ENCODE measurements at regions not wholly inside any gene's neighbourhood (a gene's known extent, or its start where the extent isn't known, plus 50 kb on each side); places are given as distances from the start of the nearest gene placed in this dataset.

GRCh38 chr1:191959856-191960255 is 198.4 kb upstream of the RGS18 start:
- ChIA-PET CTCF (ENCODE audit: unreplicated experiment) (no interaction called here), POLR2A (no interaction called here)
- no peaks in the 10 kb centered on the region for H4K20me1 ChIP-seq (ENCODE audit: insufficient read depth, low read length)
- no peak overlapping the region for H3K4me3 ChIP-seq (ENCODE audit: low read depth, low read length, poor library complexity, severe bottlenecking)
- intact Hi-C loops (cut with micrococcal nuclease; ENCODE audit: unreplicated experiment): no loop called here
- no peaks in the 10 kb centered on the region for H3K36me3 ChIP-seq (ENCODE audit: insufficient read depth, low read length)
- no TSS peak for BruUV-seq (replicated peaks)
- TF ChIP-seq EZH2phosphoT487 (IDR thresholded peaks at IDR 0.05; ENCODE audit: borderline replicate concordance, low read depth, low read length): no peak
- TF ChIP-seq CTCF (conservative IDR thresholded peaks at IDR 0.05; ENCODE audit: low read length): no peak
- no peak overlapping the region for H3K27ac ChIP-seq (ENCODE audit: low read depth, low read length, poor library complexity, severe bottlenecking)
- H3K9me3 ChIP-seq (ENCODE audit: low read length): no peaks in the 10 kb centered on the region
- no peak overlapping the region for H3K4me2 ChIP-seq (ENCODE audit: low read length)
- no peaks in the 10 kb centered on the region for H3K79me2 ChIP-seq (ENCODE audit: insufficient read depth, low read depth, low read length)
- DNase-seq (ENCODE audit: low spot score): no peak
- H2AFZ ChIP-seq (ENCODE audit: low read length): no peak overlapping the region
- no peaks in the 10 kb centered on the region for H3K9me2 ChIP-seq (ENCODE audit: insufficient read depth, low read length)
- no peaks in the 10 kb centered on the region for H3K4me1 ChIP-seq (ENCODE audit: insufficient read depth, low read length, poor library complexity, severe bottlenecking)

DNA sequence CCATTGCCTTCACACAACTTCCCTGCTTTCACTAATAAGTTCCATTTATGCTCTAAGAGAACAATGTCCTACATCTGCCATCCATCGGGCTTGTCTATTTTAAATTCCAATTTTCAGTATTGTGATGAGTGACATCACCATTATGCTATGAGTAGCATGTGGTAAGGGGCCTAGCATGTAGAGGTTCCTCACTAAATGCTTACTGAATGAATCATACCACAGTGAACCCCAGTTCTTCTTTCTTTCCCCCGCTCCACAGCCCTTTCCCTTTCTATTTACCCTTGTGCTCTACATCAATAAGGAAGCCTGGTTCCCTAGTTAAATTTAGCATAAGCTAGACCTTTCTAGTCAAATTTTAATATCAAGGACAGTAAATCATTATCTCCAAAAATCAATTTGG is 195.0 kb upstream of the RGS18 start:
- Histone ChIP-seq H3K4me3 (ENCODE audit: low read depth, low read length, poor library complexity, severe bottlenecking) (no peak overlapping the region), H3K9me3 (ENCODE audit: low read length) (no peaks in the 10 kb centered on the region), H3K79me2 (ENCODE audit: insufficient read depth, low read depth, low read length) (no peaks in the 10 kb centered on the region), H3K27ac (ENCODE audit: low read depth, low read length, poor library complexity, severe bottlenecking) (no peak overlapping the region), H3K9me2 (ENCODE audit: insufficient read depth, low read length) (no peaks in the 10 kb centered on the region), H3K36me3 (ENCODE audit: insufficient read depth, low read length) (no peaks in the 10 kb centered on the region), H3K4me2 (ENCODE audit: low read length) (no peak overlapping the region), H2AFZ (ENCODE audit: low read length) (no peak overlapping the region), H3K4me1 (ENCODE audit: insufficient read depth, low read length, poor library complexity, severe bottlenecking) (no peaks in the 10 kb centered on the region), H4K20me1 (ENCODE audit: insufficient read depth, low read length) (no peaks in the 10 kb centered on the region)
- intact Hi-C loops (cut with micrococcal nuclease; ENCODE audit: unreplicated experiment): no loop called here
- BruUV-seq (replicated peaks): no TSS peak
- DNase-seq (ENCODE audit: low spot score): no peak
- TF ChIP-seq EZH2phosphoT487 (IDR thresholded peaks at IDR 0.05; ENCODE audit: borderline replicate concordance, low read depth, low read length) (no peak), CTCF (conservative IDR thresholded peaks at IDR 0.05; ENCODE audit: low read length) (no peak)
- ChIA-PET CTCF (ENCODE audit: unreplicated experiment) (no interaction called here), POLR2A (no interaction called here)

- no peaks in the 10 kb centered on the region for H3K9me2 ChIP-seq (ENCODE audit: insufficient read depth, low read length)
- ChIA-PET POLR2A (no interaction called here), CTCF (ENCODE audit: unreplicated experiment) (no interaction called here)
- no peak overlapping the region for H3K27ac ChIP-seq (ENCODE audit: low read depth, low read length, poor library complexity, severe bottlenecking)
- no peaks in the 10 kb centered on the region for H3K9me3 ChIP-seq (ENCODE audit: low read length)
- no peaks in the 10 kb centered on the region for H3K36me3 ChIP-seq (ENCODE audit: insufficient read depth, low read length)
- H3K4me3 ChIP-seq (ENCODE audit: low read depth, low read length, poor library complexity, severe bottlenecking): no peak overlapping the region
- no peak overlapping the region for H2AFZ ChIP-seq (ENCODE audit: low read length)
- intact Hi-C loops (cut with micrococcal nuclease; ENCODE audit: unreplicated experiment): no loop called here
- BruUV-seq (replicated peaks): no TSS peak
- no peaks in the 10 kb centered on the region for H3K79me2 ChIP-seq (ENCODE audit: insufficient read depth, low read depth, low read length)
- no peak for TF ChIP-seq CTCF (conservative IDR thresholded peaks at IDR 0.05; ENCODE audit: low read length)
- no peak for TF ChIP-seq EZH2phosphoT487 (IDR thresholded peaks at IDR 0.05; ENCODE audit: borderline replicate concordance, low read depth, low read length)
- H4K20me1 ChIP-seq (ENCODE audit: insufficient read depth, low read length): no peaks in the 10 kb centered on the region
- H3K4me2 ChIP-seq (ENCODE audit: low read length): no peak overlapping the region
- no peak for DNase-seq (ENCODE audit: low spot score)
- no peaks in the 10 kb centered on the region for H3K4me1 ChIP-seq (ENCODE audit: insufficient read depth, low read length, poor library complexity, severe bottlenecking)
Measured at GRCh38 chr1:191963781-191964455, 194.3 kb upstream of the RGS18 start.

Data from OCI-LY7 (cell line).